Fibroblast of lung (primary cell): ENCODE measurements at regions not wholly inside any gene's neighbourhood (a gene's known extent, or its start where the extent isn't known, plus 50 kb on each side); places are given as distances from the start of the nearest gene placed in this dataset.
A peak's percentile ranks its signal among the peaks of the same experiment; 100 is the strongest.

Experiments
- DNase-seq, 2 donors: peaks; one replicate each; pipeline versions ENCODE4 v3.0.0 to v3.0.0-alpha.2; 2010; ENCODE audit warnings: low read depth in 2 of 2
- H2AFZ ChIP-seq: 2 replicates; pipeline ENCODE4 v1.5.1; 2012; ENCODE audit warnings: low read length, control low read depth, inconsistent platforms
- H3K27ac ChIP-seq: 2 replicates; pipeline ENCODE4 v1.5.1; 2011; ENCODE audit warnings: low read length, control low read depth; ENCODE audit not compliant: insufficient read depth
- H3K27me3 ChIP-seq: 2 replicates; pipeline ENCODE4 v1.5.1; 2011; ENCODE audit warnings: mild to moderate bottlenecking, low read length; ENCODE audit not compliant: control insufficient read depth, insufficient read depth
- H3K36me3 ChIP-seq: 2 replicates; pipeline ENCODE4 v1.5.1; 2011; ENCODE audit warnings: low read length; ENCODE audit not compliant: control insufficient read depth, insufficient read depth
- H3K4me1 ChIP-seq: 2 replicates; pipeline ENCODE4 v1.5.1; 2011; ENCODE audit warnings: low read length; ENCODE audit not compliant: control insufficient read depth, insufficient read depth; ENCODE audit errors: extremely low read depth
- H3K4me2 ChIP-seq: 2 replicates; pipeline ENCODE4 v1.5.1; 2011; ENCODE audit warnings: low read length, control low read depth; ENCODE audit not compliant: insufficient read depth; ENCODE audit errors: extremely low read depth
- H3K4me3 ChIP-seq, 4 experiments: fragments of 200-600 bp in 1 of 4; sonication (generic) in 1 of 4; replicated peaks in 1 of 4; 2 replicates each; pipeline ENCODE4 v1.5.1; 2011 to 2016; ENCODE audit warnings: low read length in 4 of 4, low read depth in 3 of 4, mild to moderate bottlenecking in 3 of 4, control low read depth in 2 of 4, inconsistent platforms in 1 of 4, mixed read lengths in 1 of 4; ENCODE audit not compliant: insufficient read depth in 1 of 4; ENCODE audit errors: control extremely low read depth in 1 of 4
- H3K79me2 ChIP-seq: 2 replicates; pipeline ENCODE4 v1.5.1; 2012; ENCODE audit warnings: mild to moderate bottlenecking, low read length, inconsistent platforms; ENCODE audit not compliant: control insufficient read depth, insufficient read depth
- H3K9ac ChIP-seq: 2 replicates; pipeline ENCODE4 v1.5.1; 2011; ENCODE audit warnings: mild to moderate bottlenecking, low read length, control low read depth; ENCODE audit not compliant: insufficient read depth
- H3K9me3 ChIP-seq: 2 replicates; pipeline ENCODE4 v1.5.1; 2012; ENCODE audit warnings: low read depth, low read length; ENCODE audit not compliant: control insufficient read depth, insufficient read depth
- H4K20me1 ChIP-seq: 2 replicates; pipeline ENCODE4 v1.5.1; 2011; ENCODE audit warnings: low read length; ENCODE audit not compliant: control insufficient read depth, insufficient read depth; ENCODE audit errors: extremely low read depth
- CTCF ChIP-seq, 2 donors: IDR thresholded peaks in 1 of 2; conservative IDR thresholded peaks in 1 of 2; 1 replicate in 1 of 2; 2 replicates in 1 of 2; pipeline ENCODE4 v1.5.1; 2011 to 2012; ENCODE audit warnings: low read length in 2 of 2, control low read depth in 1 of 2, inconsistent platforms in 1 of 2, low read depth in 1 of 2, mild to moderate bottlenecking in 1 of 2
- EZH2 ChIP-seq: IDR thresholded peaks from 2 replicates; pipeline ENCODE4 v1.5.1; 2012; ENCODE audit warnings: low read length, control low read depth, mild to moderate bottlenecking; ENCODE audit errors: missing control alignments

GRCh38 chr9:134226221-134226930, 62.0 kb upstream of the RNU6ATAC start:
- no peaks in the 10 kb centered on the region for H4K20me1 ChIP-seq
- H3K9me3 ChIP-seq = no peaks in the 10 kb centered on the region
- H3K9ac ChIP-seq = no peak overlapping the region
- peaks cover 2% of the 10 kb centered on the region for H3K4me1 ChIP-seq
- H3K4me2 ChIP-seq = no peak overlapping the region
- H3K36me3 ChIP-seq = no peaks in the 10 kb centered on the region
- H3K27ac ChIP-seq = no peak overlapping the region
- DNase-seq = peak in 1 of 2 donors; percentile 76
- no peak for TF ChIP-seq EZH2
- TF ChIP-seq CTCF (conservative IDR thresholded peaks at IDR 0.05 in 1 of 2, IDR thresholded peaks at IDR 0.05 in 1 of 2; ENCODE audit: low read depth in 1 of 2, low read length in 2 of 2) = no peak
- H3K4me3 ChIP-seq = no peak overlapping the region
- H3K79me2 ChIP-seq = no peaks in the 10 kb centered on the region
- peaks cover 4% of the 10 kb centered on the region for H3K27me3 ChIP-seq
- H2AFZ ChIP-seq = no peak overlapping the region

GRCh38 chr9:134227451-134228411, 63.4 kb upstream of the RNU6ATAC start:
- Histone ChIP-seq H3K27me3 (peaks cover 4% of the 10 kb centered on the region), H3K36me3 (no peaks in the 10 kb centered on the region), H2AFZ (no peak overlapping the region), H3K4me2 (no peak overlapping the region), H3K27ac (no peak overlapping the region), H3K9ac (no peak overlapping the region), H3K79me2 (no peaks in the 10 kb centered on the region), H3K9me3 (no peaks in the 10 kb centered on the region), H3K4me1 (peaks cover 2% of the 10 kb centered on the region), H4K20me1 (no peaks in the 10 kb centered on the region), H3K4me3 (no peak overlapping the region)
- TF ChIP-seq EZH2 (no peak), CTCF (conservative IDR thresholded peaks at IDR 0.05 in 1 of 2, IDR thresholded peaks at IDR 0.05 in 1 of 2; ENCODE audit: low read depth in 1 of 2, low read length in 2 of 2) (no peak)
- DNase-seq = no peak

GRCh38 chr9:134228649-134229048, 64.3 kb upstream of the RNU6ATAC start:
- TF ChIP-seq EZH2 (no peak), CTCF (conservative IDR thresholded peaks at IDR 0.05 in 1 of 2, IDR thresholded peaks at IDR 0.05 in 1 of 2; ENCODE audit: low read depth in 1 of 2, low read length in 2 of 2) (no peak)
- H2AFZ ChIP-seq = no peak overlapping the region
- no peaks in the 10 kb centered on the region for H3K79me2 ChIP-seq
- no peaks in the 10 kb centered on the region for H4K20me1 ChIP-seq
- no peaks in the 10 kb centered on the region for H3K36me3 ChIP-seq
- no peaks in the 10 kb centered on the region for H3K9me3 ChIP-seq
- peaks cover 4% of the 10 kb centered on the region for H3K27me3 ChIP-seq
- no peak overlapping the region for H3K27ac ChIP-seq
- H3K4me3 ChIP-seq = no peak overlapping the region
- no peak overlapping the region for H3K4me2 ChIP-seq
- no peak for DNase-seq
- no peak overlapping the region for H3K9ac ChIP-seq
- peaks cover 2% of the 10 kb centered on the region for H3K4me1 ChIP-seq
